GM12873 (cell line): ENCODE measurements at regions not wholly inside any gene's neighbourhood (a gene's known extent, or its start where the extent isn't known, plus 50 kb on each side); places are given as distances from the start of the nearest gene placed in this dataset.

ENCODE experiments used
- TF ChIP-seq, protein P1 (sequence below): IDR thresholded peaks from 2 replicates; pipeline ENCODE4 v1.5.1; 2012; ENCODE audit warnings: low read depth, mild to moderate bottlenecking, moderate library complexity, low read length, control low read depth; ENCODE audit not compliant: insufficient read depth; ENCODE audit errors: missing control alignments

DNA sequence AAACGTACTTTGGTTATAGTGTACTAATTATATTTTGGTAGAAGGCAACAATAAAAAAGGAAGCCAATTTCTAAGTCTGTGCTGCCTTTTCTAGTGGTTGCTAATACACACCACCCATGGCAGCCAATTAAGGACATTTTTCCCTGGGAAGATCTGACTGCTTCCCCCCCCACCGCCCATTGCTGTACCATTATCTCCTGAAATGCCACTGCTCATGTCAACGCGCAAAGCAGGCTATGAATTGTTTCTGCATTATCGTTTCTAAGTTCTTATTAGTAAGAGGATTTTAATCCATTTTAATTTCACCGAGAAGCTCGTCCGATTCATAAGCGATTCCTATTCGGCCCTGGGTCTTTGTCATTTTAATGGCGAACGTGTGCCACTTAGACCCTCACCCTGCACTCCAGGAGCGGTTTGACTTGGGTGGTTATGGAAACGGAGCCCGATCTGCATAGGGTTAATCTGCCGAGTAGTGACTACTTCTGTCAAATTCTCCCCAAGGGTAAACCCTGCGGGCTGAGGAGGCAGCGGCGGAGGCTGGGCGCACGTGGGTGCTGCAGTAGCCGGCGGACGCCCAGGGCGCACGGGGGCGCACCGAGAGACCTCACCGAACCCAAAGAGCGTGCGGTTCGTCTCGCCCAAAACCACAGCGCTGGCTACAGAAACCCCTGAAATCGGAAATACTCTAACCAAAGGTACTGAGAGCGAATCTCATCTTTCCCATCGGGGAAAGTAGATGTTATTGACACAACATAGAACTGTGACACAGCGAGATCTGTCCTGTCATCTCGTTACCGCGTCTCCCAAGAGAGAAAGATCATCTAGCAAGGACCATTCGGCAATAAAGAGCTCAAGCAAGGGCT lies 55.8 kb upstream of the SHC3 start:
- TF ChIP-seq, protein P1, sequence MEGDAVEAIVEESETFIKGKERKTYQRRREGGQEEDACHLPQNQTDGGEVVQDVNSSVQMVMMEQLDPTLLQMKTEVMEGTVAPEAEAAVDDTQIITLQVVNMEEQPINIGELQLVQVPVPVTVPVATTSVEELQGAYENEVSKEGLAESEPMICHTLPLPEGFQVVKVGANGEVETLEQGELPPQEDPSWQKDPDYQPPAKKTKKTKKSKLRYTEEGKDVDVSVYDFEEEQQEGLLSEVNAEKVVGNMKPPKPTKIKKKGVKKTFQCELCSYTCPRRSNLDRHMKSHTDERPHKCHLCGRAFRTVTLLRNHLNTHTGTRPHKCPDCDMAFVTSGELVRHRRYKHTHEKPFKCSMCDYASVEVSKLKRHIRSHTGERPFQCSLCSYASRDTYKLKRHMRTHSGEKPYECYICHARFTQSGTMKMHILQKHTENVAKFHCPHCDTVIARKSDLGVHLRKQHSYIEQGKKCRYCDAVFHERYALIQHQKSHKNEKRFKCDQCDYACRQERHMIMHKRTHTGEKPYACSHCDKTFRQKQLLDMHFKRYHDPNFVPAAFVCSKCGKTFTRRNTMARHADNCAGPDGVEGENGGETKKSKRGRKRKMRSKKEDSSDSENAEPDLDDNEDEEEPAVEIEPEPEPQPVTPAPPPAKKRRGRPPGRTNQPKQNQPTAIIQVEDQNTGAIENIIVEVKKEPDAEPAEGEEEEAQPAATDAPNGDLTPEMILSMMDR: peak; percentile 26

DNA sequence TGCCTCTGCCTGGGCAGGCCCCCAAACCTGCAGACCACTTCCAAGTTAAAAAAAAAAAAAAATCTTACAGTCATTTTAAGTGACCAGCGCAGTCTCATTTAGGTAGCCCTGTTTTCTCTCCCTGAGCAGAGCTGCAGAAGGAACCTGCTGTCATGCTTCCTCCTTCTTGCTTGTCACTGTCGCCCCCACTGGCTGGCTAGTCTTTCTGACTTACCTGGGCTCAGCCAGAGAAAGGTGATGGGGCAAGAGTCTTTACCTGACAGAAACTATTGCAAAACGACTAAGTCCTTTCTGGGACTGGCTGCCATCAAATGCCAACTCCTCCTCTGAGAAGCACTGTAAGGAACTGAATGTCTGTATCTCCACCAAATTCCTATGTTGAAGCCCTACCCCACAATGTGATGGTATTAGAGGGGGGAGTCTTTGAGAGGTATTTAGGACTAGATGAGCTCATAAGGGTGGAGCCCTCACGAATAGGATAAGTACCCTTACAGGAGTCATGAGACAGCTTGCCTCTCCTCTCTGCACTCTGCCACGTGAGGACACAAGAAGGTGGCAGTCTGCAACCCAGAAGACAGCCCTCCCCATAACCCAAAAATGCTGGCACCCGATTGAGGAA lies 58.4 kb upstream of the SHC3 start:
- TF ChIP-seq, protein P1: no peak

DNA sequence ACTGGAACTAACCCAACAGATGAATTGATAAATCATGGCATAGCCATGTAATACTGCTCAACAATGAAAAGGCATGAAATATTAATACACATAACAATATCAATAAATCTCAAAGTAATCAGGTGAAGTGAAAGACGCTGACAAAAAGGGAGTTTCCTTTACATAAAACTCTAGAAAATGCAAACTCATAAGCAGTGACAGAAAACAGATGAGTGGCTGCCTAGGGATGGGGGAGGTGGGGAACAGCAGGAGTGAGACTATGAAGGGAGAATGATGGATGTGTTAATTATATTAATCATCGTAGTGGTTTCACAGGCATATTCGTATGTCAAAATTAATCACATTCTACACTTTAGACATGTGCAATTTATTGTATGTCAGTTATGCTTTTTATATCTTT lies 59.8 kb upstream of the SHC3 start:
- TF ChIP-seq, protein P1: no peak

DNA sequence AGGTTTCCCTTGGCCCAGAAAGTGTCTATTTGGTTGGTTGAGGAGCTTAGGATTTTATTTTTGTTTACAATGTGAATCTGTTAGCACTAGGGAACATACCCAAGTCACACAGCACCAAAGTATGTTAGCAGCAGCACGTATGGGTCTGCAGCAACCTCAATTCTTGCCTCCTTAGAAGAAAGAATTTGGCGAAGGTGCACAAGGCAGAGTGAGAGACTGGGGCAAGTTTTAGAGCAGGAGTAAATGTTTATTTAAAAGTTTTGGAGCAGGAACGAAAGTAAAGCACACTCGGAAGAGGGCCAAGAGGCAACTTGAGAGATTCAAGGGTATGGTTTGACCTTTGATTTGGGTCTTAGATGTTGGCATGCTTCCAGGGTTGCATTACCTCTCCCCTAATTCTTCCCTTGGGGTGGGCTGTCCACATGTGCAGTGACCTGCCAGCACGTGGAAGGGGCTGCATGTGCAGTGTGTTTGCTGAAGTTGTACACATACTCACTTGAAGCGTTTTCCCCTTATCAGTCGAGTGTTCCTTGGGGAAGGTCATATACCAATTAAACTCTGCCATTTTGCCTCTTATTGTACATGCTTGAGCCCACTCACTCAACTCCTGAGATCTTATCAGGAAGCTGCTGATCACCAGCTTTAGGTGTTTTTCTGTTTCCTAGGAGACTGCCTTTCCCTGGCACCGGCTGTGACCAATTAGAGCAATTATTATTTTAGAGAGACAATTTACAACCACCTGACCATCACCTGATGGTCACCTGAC lies 64.9 kb upstream of the SHC3 start:
- TF ChIP-seq, protein P1: no peak

DNA sequence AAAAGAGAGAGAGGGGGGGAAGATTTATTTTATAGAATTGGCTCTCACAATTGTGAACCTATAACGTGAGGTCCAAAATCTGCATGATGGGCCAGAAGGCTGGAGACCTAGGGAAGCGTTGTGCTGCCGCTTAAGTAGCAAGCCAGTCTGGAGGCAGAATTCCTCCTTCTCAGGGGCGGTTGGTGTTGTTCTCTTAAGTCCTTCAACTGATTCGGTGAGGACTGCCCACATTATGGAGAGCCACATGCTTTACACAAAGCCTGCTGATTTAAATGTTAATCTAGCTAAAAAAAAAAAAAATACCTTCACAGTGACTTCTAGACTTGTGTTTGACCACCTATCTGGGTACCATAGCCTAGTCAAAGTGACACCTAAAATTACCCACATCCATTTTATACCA lies 64.2 kb upstream of the CKS2 start:
- TF ChIP-seq, protein P1: no peak

DNA sequence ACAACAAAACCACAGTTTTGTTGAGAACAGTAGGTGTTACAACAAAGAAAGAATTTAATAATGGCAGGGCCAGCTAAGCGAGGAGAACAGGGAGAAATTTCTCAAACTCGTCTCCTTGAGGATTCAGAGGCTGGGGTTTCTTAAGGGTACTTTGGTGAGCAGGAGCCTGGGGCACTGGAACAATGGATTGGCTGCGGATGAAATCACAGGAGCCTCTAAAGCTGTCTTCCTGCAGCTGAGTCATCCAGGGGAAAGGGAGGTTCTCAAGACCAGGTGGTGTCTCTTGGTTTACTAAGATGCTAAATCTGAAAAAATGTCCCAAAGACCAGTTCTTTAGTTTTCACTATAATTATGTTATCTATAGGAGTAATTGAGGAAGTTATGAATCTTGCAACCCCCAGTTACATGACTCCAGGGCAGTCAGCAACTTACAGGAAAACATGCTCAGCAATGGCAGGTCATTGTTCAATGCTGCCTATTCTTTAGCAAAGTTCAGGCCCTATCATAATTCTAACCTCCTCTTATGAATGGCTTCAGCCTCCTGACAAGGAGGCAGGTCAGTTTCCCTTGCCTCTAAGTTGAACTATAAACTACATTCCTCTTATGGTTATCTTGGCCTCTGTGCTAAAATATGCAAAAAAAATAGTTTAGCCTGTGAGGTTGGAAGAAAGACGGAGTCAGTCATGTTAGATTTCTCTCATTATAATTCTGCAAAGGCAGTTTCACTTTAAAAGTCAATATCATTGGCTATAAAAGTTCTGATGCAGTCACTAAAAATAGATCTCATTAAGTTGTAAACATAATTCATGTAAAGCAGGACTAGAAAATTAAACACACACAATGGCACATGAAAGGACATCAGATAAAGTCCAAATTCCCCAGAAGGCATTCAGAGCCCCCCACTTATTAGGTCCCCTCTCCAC lies 63.3 kb upstream of the CKS2 start:
- TF ChIP-seq, protein P1: no peak

DNA sequence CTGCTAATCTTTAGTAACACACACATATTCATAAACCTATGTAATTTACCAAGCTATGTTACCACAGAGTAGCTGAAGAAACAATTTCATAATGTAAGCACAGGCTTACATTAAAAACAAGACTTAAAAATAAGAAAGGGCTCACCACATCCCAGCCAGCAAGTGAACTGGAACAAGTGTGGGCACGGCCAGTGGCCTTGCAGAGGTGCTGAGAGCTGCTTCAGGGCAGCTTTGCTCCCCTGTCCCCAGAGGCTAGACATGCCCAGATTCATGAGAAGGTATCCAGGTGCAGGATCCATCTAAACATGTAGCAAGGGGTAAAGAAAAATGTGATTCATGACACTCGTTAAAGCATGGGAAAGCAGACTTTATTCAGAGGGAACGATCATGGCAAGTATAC lies 62.0 kb upstream of the CKS2 start:
- TF ChIP-seq, protein P1: no peak
